ENCODE measurements at regions not wholly inside any gene's neighbourhood (a gene's known extent, or its start where the extent isn't known, plus 50 kb on each side); places are given as distances from the start of the nearest gene placed in this dataset.

GRCh38 chr6:139427199-139427598 lies 52.8 kb upstream of the CITED2 start:
- TF ChIP-seq CTCF (IDR thresholded peaks at IDR 0.05) (no peak), POLR2A (IDR thresholded peaks at IDR 0.05) (no peak)

Data from heart left ventricle (tissue), 13 donors.